ENCODE measurements at regions not wholly inside any gene's neighbourhood (a gene's known extent, or its start where the extent isn't known, plus 50 kb on each side); places are given as distances from the start of the nearest gene placed in this dataset.

DNA sequence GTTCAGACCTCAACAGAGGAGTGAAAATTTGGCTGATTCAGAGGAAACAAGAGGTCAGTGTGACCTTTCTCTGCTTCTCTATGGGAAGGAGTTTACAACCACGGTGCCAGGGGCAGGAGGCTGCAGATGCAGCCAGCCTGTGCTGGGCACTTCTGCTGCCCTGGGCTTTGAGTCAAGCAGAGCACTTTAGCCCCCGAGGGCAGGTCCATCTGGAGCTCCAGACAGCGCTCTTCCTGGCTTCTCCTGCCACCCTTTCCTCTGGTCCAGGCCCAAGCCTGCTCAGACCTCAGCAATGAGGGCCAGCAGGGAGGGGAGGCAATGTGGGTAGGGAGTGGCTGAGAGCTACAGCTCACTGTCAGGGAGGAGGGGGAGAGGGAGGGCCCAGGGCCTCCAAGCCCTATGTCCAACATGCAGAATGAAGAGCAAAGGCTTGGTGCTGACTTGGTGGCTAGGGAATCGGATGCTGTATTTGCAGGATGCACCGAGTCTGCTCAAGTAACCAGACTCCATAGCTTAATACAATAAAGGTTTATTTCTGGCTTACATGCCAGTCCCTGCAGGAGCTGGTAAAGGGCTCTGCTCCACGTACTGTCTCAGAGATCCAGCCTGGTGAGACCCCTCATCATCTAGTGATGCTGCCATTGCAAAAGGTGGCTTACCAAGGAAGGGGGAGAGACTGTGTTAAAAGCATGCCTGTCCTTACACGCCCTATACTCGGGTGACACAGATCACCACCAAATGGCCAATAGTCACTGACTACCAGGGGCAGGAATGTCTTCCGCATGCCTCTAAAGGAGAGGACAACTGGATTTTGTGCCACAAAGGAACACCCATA, 481.6 kb downstream of the RPS24 start:
- Histone ChIP-seq H2BK5ac (ENCODE audit: low read length) (no peak overlapping the region), H3K79me1 (ENCODE audit: low read depth, low read length) (no peaks in the 10 kb centered on the region), H3K27ac (replicated peaks; ENCODE audit: low read length) (no peak overlapping the region), H3K9ac (ENCODE audit: low read depth, low read length, poor library complexity) (no peak overlapping the region), H3K18ac (ENCODE audit: low read length) (peak overlapping the region; percentile 58), H2BK12ac (ENCODE audit: low read length) (no peak overlapping the region), H3K36me3 (replicated peaks in 1 of 2; ENCODE audit: control insufficient read depth in 2 of 2, insufficient read depth in 2 of 2, low read length in 2 of 2) (no peaks in the 10 kb centered on the region), H2AFZ (ENCODE audit: low read length) (no peak overlapping the region), H3K23ac (ENCODE audit: low read depth, low read length, poor library complexity) (no peak overlapping the region), H3K27me3 (ENCODE audit: control insufficient read depth in 3 of 3, insufficient read depth in 3 of 3, low read depth in 1 of 3, low read length in 3 of 3) (no peaks in the 10 kb centered on the region), H2AK5ac (ENCODE audit: low read depth, low read length) (no peak overlapping the region), H2BK120ac (ENCODE audit: low read depth, low read length) (no peak overlapping the region), H3K4me2 (ENCODE audit: insufficient read depth, low read length, poor library complexity, severe bottlenecking) (no peak overlapping the region), H3K4me1 (ENCODE audit: control insufficient read depth in 2 of 2, insufficient read depth in 1 of 2, low read depth in 1 of 2, low read length in 2 of 2) (peaks cover 5 to 8% of the 10 kb centered on the region in 2 donors), H3K4ac (ENCODE audit: low read length) (no peak overlapping the region), H3K4me3 (ENCODE audit: low read length in 2 of 2) (no peak overlapping the region), H3K9me3 (replicated peaks in 1 of 2; ENCODE audit: control insufficient read depth in 2 of 2, insufficient read depth in 1 of 2, low read depth in 1 of 2, low read length in 2 of 2) (no peaks in the 10 kb centered on the region), H4K8ac (ENCODE audit: low read depth, low read length) (no peak overlapping the region), H4K91ac (ENCODE audit: low read depth, low read length, poor library complexity) (no peak overlapping the region), H3K14ac (ENCODE audit: low read length) (no peak overlapping the region), H2BK15ac (ENCODE audit: low read length) (peak overlapping the region; percentile 8)
- WGBS, 2 donors (ENCODE audit: extremely low coverage in 2 of 2, insufficient read length in 2 of 2, insufficient replicate concordance in 1 of 2) = no CpG with 5 or more reads among the region's 9 CpGs
- DNase-seq (ENCODE audit: low spot score) = no peak

DNA sequence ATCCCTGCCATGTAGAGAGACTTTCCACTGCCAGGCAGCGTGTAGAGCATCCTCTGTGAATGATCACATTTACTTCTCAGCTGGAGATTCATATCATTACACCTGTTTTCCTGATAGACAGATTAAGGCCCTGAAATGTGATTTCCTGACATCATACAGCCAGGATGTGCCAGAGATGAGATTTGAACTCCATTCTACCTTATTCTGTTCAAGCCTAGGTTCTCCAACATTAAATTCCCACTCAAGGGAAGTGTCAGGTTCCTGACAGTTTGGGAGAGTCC, 482.1 kb downstream of the RPS24 start:
- no peak overlapping the region for H3K9ac ChIP-seq (ENCODE audit: low read depth, low read length, poor library complexity)
- no peak overlapping the region for H4K91ac ChIP-seq (ENCODE audit: low read depth, low read length, poor library complexity)
- H3K4ac ChIP-seq (ENCODE audit: low read length) = no peak overlapping the region
- no peak overlapping the region for H3K4me3 ChIP-seq (ENCODE audit: low read length in 2 of 2)
- H3K4me2 ChIP-seq (ENCODE audit: insufficient read depth, low read length, poor library complexity, severe bottlenecking) = no peak overlapping the region
- H3K27me3 ChIP-seq (ENCODE audit: control insufficient read depth in 3 of 3, insufficient read depth in 3 of 3, low read depth in 1 of 3, low read length in 3 of 3) = no peaks in the 10 kb centered on the region
- no peak overlapping the region for H2AK5ac ChIP-seq (ENCODE audit: low read depth, low read length)
- DNase-seq (ENCODE audit: low spot score) = no peak
- H3K36me3 ChIP-seq (replicated peaks in 1 of 2; ENCODE audit: control insufficient read depth in 2 of 2, insufficient read depth in 2 of 2, low read length in 2 of 2) = no peaks in the 10 kb centered on the region
- H2BK15ac ChIP-seq (ENCODE audit: low read length) = no peak overlapping the region
- H3K23ac ChIP-seq (ENCODE audit: low read depth, low read length, poor library complexity) = no peak overlapping the region
- H2BK5ac ChIP-seq (ENCODE audit: low read length) = no peak overlapping the region
- H3K18ac ChIP-seq (ENCODE audit: low read length) = no peak overlapping the region
- H2AFZ ChIP-seq (ENCODE audit: low read length) = no peak overlapping the region
- H2BK12ac ChIP-seq (ENCODE audit: low read length) = no peak overlapping the region
- no peak overlapping the region for H3K14ac ChIP-seq (ENCODE audit: low read length)
- H2BK120ac ChIP-seq (ENCODE audit: low read depth, low read length) = no peak overlapping the region
- H3K4me1 ChIP-seq (ENCODE audit: control insufficient read depth in 2 of 2, insufficient read depth in 1 of 2, low read depth in 1 of 2, low read length in 2 of 2) = peaks cover 0 to 6% of the 10 kb centered on the region in 2 donors
- H3K79me1 ChIP-seq (ENCODE audit: low read depth, low read length) = no peaks in the 10 kb centered on the region
- H3K27ac ChIP-seq (replicated peaks; ENCODE audit: low read length) = no peak overlapping the region
- H4K8ac ChIP-seq (ENCODE audit: low read depth, low read length) = no peak overlapping the region
- H3K9me3 ChIP-seq (replicated peaks in 1 of 2; ENCODE audit: control insufficient read depth in 2 of 2, insufficient read depth in 1 of 2, low read depth in 1 of 2, low read length in 2 of 2) = no peaks in the 10 kb centered on the region
- whole genome bisulfite sequencing, 2 donors (ENCODE audit: extremely low coverage in 2 of 2, insufficient read length in 2 of 2, insufficient replicate concordance in 1 of 2) = no CpG with 5 or more reads among the region's 1 CpG

DNA sequence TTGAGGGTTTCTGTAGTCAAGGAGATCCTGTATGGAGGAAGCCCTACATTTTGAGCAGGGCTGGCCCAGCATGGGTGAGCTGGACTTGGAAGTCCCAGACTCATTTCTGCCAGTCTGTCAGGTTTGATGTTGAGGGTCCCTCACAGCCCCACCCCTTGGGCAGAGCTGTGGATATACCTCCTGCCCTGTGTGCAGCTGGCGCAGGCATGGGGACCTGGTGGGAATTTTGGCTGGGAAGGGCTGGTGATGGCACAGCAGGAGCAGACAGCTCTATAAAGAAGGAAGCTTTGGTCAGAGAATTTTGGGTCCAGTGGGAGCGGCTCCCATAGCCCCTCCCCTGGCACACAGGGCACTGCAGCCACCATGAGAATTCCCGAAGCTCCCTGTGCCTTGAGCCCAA, 482.6 kb downstream of the RPS24 start:
- Histone ChIP-seq H3K27me3 (ENCODE audit: control insufficient read depth in 3 of 3, insufficient read depth in 3 of 3, low read depth in 1 of 3, low read length in 3 of 3) (no peaks in the 10 kb centered on the region), H2AK5ac (ENCODE audit: low read depth, low read length) (no peak overlapping the region), H2BK5ac (ENCODE audit: low read length) (no peak overlapping the region), H2AFZ (ENCODE audit: low read length) (no peak overlapping the region), H3K9ac (ENCODE audit: low read depth, low read length, poor library complexity) (no peak overlapping the region), H3K4ac (ENCODE audit: low read length) (no peak overlapping the region), H3K14ac (ENCODE audit: low read length) (no peak overlapping the region), H3K79me1 (ENCODE audit: low read depth, low read length) (no peaks in the 10 kb centered on the region), H3K23ac (ENCODE audit: low read depth, low read length, poor library complexity) (no peak overlapping the region), H4K8ac (ENCODE audit: low read depth, low read length) (no peak overlapping the region), H2BK12ac (ENCODE audit: low read length) (no peak overlapping the region), H3K27ac (replicated peaks; ENCODE audit: low read length) (no peak overlapping the region), H3K4me2 (ENCODE audit: insufficient read depth, low read length, poor library complexity, severe bottlenecking) (no peak overlapping the region), H2BK15ac (ENCODE audit: low read length) (peak overlapping the region; percentile 49), H2BK120ac (ENCODE audit: low read depth, low read length) (no peak overlapping the region), H3K4me1 (ENCODE audit: control insufficient read depth in 2 of 2, insufficient read depth in 1 of 2, low read depth in 1 of 2, low read length in 2 of 2) (peaks cover 0 to 4% of the 10 kb centered on the region in 2 donors), H3K9me3 (replicated peaks in 1 of 2; ENCODE audit: control insufficient read depth in 2 of 2, insufficient read depth in 1 of 2, low read depth in 1 of 2, low read length in 2 of 2) (no peaks in the 10 kb centered on the region), H3K4me3 (ENCODE audit: low read length in 2 of 2) (no peak overlapping the region), H3K18ac (ENCODE audit: low read length) (no peak overlapping the region), H4K91ac (ENCODE audit: low read depth, low read length, poor library complexity) (no peak overlapping the region), H3K36me3 (replicated peaks in 1 of 2; ENCODE audit: control insufficient read depth in 2 of 2, insufficient read depth in 2 of 2, low read length in 2 of 2) (no peaks in the 10 kb centered on the region)
- DNase-seq (ENCODE audit: low spot score) = no peak
- whole genome bisulfite sequencing, 2 donors (ENCODE audit: extremely low coverage in 2 of 2, insufficient read length in 2 of 2, insufficient replicate concordance in 1 of 2) = no CpG with 5 or more reads among the region's 3 CpGs

DNA sequence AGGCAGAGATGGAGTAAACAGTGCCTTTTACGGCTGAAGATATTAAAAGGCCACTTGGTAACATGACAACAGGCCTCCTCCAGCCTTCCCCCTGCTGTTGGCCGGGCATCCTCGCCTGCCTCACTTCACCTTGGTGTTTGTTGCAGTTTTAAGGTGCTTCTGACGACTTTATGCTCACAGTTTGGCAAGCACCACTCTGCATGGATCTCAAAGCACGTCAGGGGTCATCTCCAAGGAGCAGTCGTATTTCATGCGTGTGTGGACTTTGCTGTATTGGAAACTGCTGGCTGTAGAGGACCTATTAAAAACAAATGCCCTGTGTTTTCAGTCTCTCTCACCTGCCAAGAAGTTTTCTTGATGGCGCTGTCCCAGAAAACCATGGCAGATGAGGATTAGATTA, 483.1 kb downstream of the RPS24 start:
- H3K4me2 ChIP-seq (ENCODE audit: insufficient read depth, low read length, poor library complexity, severe bottlenecking) = no peak overlapping the region
- WGBS, 2 donors (ENCODE audit: extremely low coverage in 2 of 2, insufficient read length in 2 of 2, insufficient replicate concordance in 1 of 2) = no CpG with 5 or more reads among the region's 8 CpGs
- DNase-seq (ENCODE audit: low spot score) = no peak

More for the DNA sequence above, 483.1 kb downstream of the RPS24 start:
- Histone ChIP-seq H2BK12ac (ENCODE audit: low read length) (no peak overlapping the region), H3K4me3 (ENCODE audit: low read length in 2 of 2) (no peak overlapping the region), H3K18ac (ENCODE audit: low read length) (no peak overlapping the region), H4K91ac (ENCODE audit: low read depth, low read length, poor library complexity) (no peak overlapping the region), H3K27ac (replicated peaks; ENCODE audit: low read length) (no peak overlapping the region), H3K9me3 (replicated peaks in 1 of 2; ENCODE audit: control insufficient read depth in 2 of 2, insufficient read depth in 1 of 2, low read depth in 1 of 2, low read length in 2 of 2) (no peaks in the 10 kb centered on the region), H2BK5ac (ENCODE audit: low read length) (no peak overlapping the region), H3K27me3 (ENCODE audit: control insufficient read depth in 3 of 3, insufficient read depth in 3 of 3, low read depth in 1 of 3, low read length in 3 of 3) (no peaks in the 10 kb centered on the region), H2AFZ (ENCODE audit: low read length) (no peak overlapping the region), H2AK5ac (ENCODE audit: low read depth, low read length) (no peak overlapping the region), H3K4ac (ENCODE audit: low read length) (no peak overlapping the region), H2BK15ac (ENCODE audit: low read length) (no peak overlapping the region), H3K36me3 (replicated peaks in 1 of 2; ENCODE audit: control insufficient read depth in 2 of 2, insufficient read depth in 2 of 2, low read length in 2 of 2) (no peaks in the 10 kb centered on the region), H2BK120ac (ENCODE audit: low read depth, low read length) (no peak overlapping the region), H3K23ac (ENCODE audit: low read depth, low read length, poor library complexity) (no peak overlapping the region), H3K4me1 (ENCODE audit: control insufficient read depth in 2 of 2, insufficient read depth in 1 of 2, low read depth in 1 of 2, low read length in 2 of 2) (peaks cover 0 to 4% of the 10 kb centered on the region in 2 donors), H3K9ac (ENCODE audit: low read depth, low read length, poor library complexity) (no peak overlapping the region), H3K14ac (ENCODE audit: low read length) (no peak overlapping the region), H4K8ac (ENCODE audit: low read depth, low read length) (no peak overlapping the region), H3K79me1 (ENCODE audit: low read depth, low read length) (no peaks in the 10 kb centered on the region)

All from neuronal stem cell (in vitro differentiated cells).